ENCODE measurements at regions not wholly inside any gene's neighbourhood (a gene's known extent, or its start where the extent isn't known, plus 50 kb on each side); places are given as distances from the start of the nearest gene placed in this dataset.
"Not testable (repeated sequence)": the region's sequence is repeated elsewhere in the genome, so short reads cannot be mapped to it uniquely, and the experiment has no call there.

- no peaks in the 10 kb centered on the region for H3K27me3 ChIP-seq (ENCODE audit: insufficient read depth, low read length)
- H3K4me3 ChIP-seq (ENCODE audit: low read length): no peak overlapping the region
- H3K9me3 ChIP-seq (ENCODE audit: low read depth, low read length): no peaks in the 10 kb centered on the region
- H3K4me1 ChIP-seq (ENCODE audit: insufficient read depth, low read length): no peaks in the 10 kb centered on the region
These were observed 75.7 kb upstream of the FAM20A start for GRCh38 chr17:68676856-68677255.

GRCh38 chr17:68675723-68676122 lies 74.6 kb upstream of the FAM20A start:
- no peaks in the 10 kb centered on the region for H3K4me1 ChIP-seq (ENCODE audit: insufficient read depth, low read length)
- H3K27me3 ChIP-seq (ENCODE audit: insufficient read depth, low read length): no peaks in the 10 kb centered on the region
- no peak overlapping the region for H3K4me3 ChIP-seq (ENCODE audit: low read length)
- no peaks in the 10 kb centered on the region for H3K9me3 ChIP-seq (ENCODE audit: low read depth, low read length)

- Histone ChIP-seq H3K27me3 (ENCODE audit: insufficient read depth, low read length) (no peaks in the 10 kb centered on the region), H3K4me3 (ENCODE audit: low read length) (no peak overlapping the region), H3K9me3 (ENCODE audit: low read depth, low read length) (no peaks in the 10 kb centered on the region), H3K4me1 (ENCODE audit: insufficient read depth, low read length) (no peaks in the 10 kb centered on the region)
These were observed 73.1 kb upstream of the FAM20A start for GRCh38 chr17:68674029-68674925.

GRCh38 chr17:68670967-68671693 lies 70.0 kb upstream of the FAM20A start:
- Histone ChIP-seq H3K9me3 (ENCODE audit: low read depth, low read length) (no peaks in the 10 kb centered on the region), H3K4me1 (ENCODE audit: insufficient read depth, low read length) (no peaks in the 10 kb centered on the region), H3K4me3 (ENCODE audit: low read length) (no peak overlapping the region), H3K27me3 (ENCODE audit: insufficient read depth, low read length) (no peaks in the 10 kb centered on the region)

- H3K4me1 ChIP-seq (ENCODE audit: insufficient read depth, low read length); H3K9me3 ChIP-seq (ENCODE audit: low read depth, low read length); H3K27me3 ChIP-seq (ENCODE audit: insufficient read depth, low read length); H3K4me3 ChIP-seq (ENCODE audit: low read length): not testable (repeated sequence)
These were observed 65.3 kb upstream of the FAM20A start for GRCh38 chr17:68666438-68666837.

GRCh38 chr17:68665373-68665772 lies 64.2 kb upstream of the FAM20A start:
- no peak overlapping the region for H3K4me3 ChIP-seq (ENCODE audit: low read length)
- H3K9me3 ChIP-seq (ENCODE audit: low read depth, low read length): no peaks in the 10 kb centered on the region
- no peaks in the 10 kb centered on the region for H3K27me3 ChIP-seq (ENCODE audit: insufficient read depth, low read length)
- no peaks in the 10 kb centered on the region for H3K4me1 ChIP-seq (ENCODE audit: insufficient read depth, low read length)

GRCh38 chr17:68662479-68662878 lies 61.3 kb upstream of the FAM20A start:
- Histone ChIP-seq H3K4me1 (ENCODE audit: insufficient read depth, low read length) (no peaks in the 10 kb centered on the region), H3K9me3 (ENCODE audit: low read depth, low read length) (no peaks in the 10 kb centered on the region), H3K27me3 (ENCODE audit: insufficient read depth, low read length) (peaks cover 2% of the 10 kb centered on the region), H3K4me3 (ENCODE audit: low read length) (no peak overlapping the region)

GRCh38 chr17:68662037-68662432 lies 60.9 kb upstream of the FAM20A start:
- H3K9me3 ChIP-seq (ENCODE audit: low read depth, low read length): no peaks in the 10 kb centered on the region
- H3K4me3 ChIP-seq (ENCODE audit: low read length): no peak overlapping the region
- H3K4me1 ChIP-seq (ENCODE audit: insufficient read depth, low read length): no peaks in the 10 kb centered on the region
- H3K27me3 ChIP-seq (ENCODE audit: insufficient read depth, low read length): peaks cover 2% of the 10 kb centered on the region

- Histone ChIP-seq H3K9me3 (ENCODE audit: low read depth, low read length) (no peaks in the 10 kb centered on the region), H3K27me3 (ENCODE audit: insufficient read depth, low read length) (peaks cover 2% of the 10 kb centered on the region), H3K4me1 (ENCODE audit: insufficient read depth, low read length) (no peaks in the 10 kb centered on the region)
These were observed 60.3 kb upstream of the FAM20A start for GRCh38 chr17:68661265-68662036.

GRCh38 chr17:68660302-68660701 lies 59.1 kb upstream of the FAM20A start:
- H3K4me1 ChIP-seq (ENCODE audit: insufficient read depth, low read length): no peaks in the 10 kb centered on the region
- H3K4me3 ChIP-seq (ENCODE audit: low read length): no peak overlapping the region
- no peaks in the 10 kb centered on the region for H3K9me3 ChIP-seq (ENCODE audit: low read depth, low read length)
- H3K27me3 ChIP-seq (ENCODE audit: insufficient read depth, low read length): peaks cover 2% of the 10 kb centered on the region

More at GRCh38 chr17:68661265-68662036, 60.3 kb upstream of the FAM20A start:
- H3K4me3 ChIP-seq (ENCODE audit: low read length): no peak overlapping the region

GRCh38 chr17:68658999-68659780 lies 58.0 kb upstream of the FAM20A start:
- Histone ChIP-seq H3K27me3 (ENCODE audit: insufficient read depth, low read length) (peaks cover 2% of the 10 kb centered on the region), H3K4me1 (ENCODE audit: insufficient read depth, low read length) (no peaks in the 10 kb centered on the region), H3K9me3 (ENCODE audit: low read depth, low read length) (no peaks in the 10 kb centered on the region), H3K4me3 (ENCODE audit: low read length) (no peak overlapping the region)

- Histone ChIP-seq H3K27me3 (ENCODE audit: insufficient read depth, low read length) (peaks cover 2% of the 10 kb centered on the region), H3K9me3 (ENCODE audit: low read depth, low read length) (no peaks in the 10 kb centered on the region), H3K4me3 (ENCODE audit: low read length) (no peak overlapping the region), H3K4me1 (ENCODE audit: insufficient read depth, low read length) (no peaks in the 10 kb centered on the region)
These were observed 56.4 kb upstream of the FAM20A start for GRCh38 chr17:68657576-68657975.

GRCh38 chr17:68657166-68657565 lies 56.0 kb upstream of the FAM20A start:
- no peaks in the 10 kb centered on the region for H3K4me1 ChIP-seq (ENCODE audit: insufficient read depth, low read length)
- no peaks in the 10 kb centered on the region for H3K9me3 ChIP-seq (ENCODE audit: low read depth, low read length)
- peaks cover 2% of the 10 kb centered on the region for H3K27me3 ChIP-seq (ENCODE audit: insufficient read depth, low read length)
- H3K4me3 ChIP-seq (ENCODE audit: low read length): no peak overlapping the region

- H3K9me3 ChIP-seq (ENCODE audit: low read depth, low read length): no peaks in the 10 kb centered on the region
These were observed 55.5 kb upstream of the FAM20A start for GRCh38 chr17:68656666-68657065.

More at GRCh38 chr17:68656666-68657065, 55.5 kb upstream of the FAM20A start:
- H3K4me3 ChIP-seq (ENCODE audit: low read length): no peak overlapping the region
- H3K4me1 ChIP-seq (ENCODE audit: insufficient read depth, low read length): no peaks in the 10 kb centered on the region
- peaks cover 2% of the 10 kb centered on the region for H3K27me3 ChIP-seq (ENCODE audit: insufficient read depth, low read length)

All from mononuclear cell (primary cell).